ENCODE measurements at regions not wholly inside any gene's neighbourhood (a gene's known extent, or its start where the extent isn't known, plus 50 kb on each side); places are given as distances from the start of the nearest gene placed in this dataset.

- H3K4me3 ChIP-seq = no peak overlapping the region
- TF ChIP-seq EP300 (IDR thresholded peaks at IDR 0.05; ENCODE audit: low read depth) (no peak), CTCF (IDR thresholded peaks at IDR 0.05) (no peak), POLR2AphosphoS5 (IDR thresholded peaks at IDR 0.05) (no peak), POLR2A (IDR thresholded peaks at IDR 0.05) (no peak)
- H3K4me1 ChIP-seq = no peaks in the 10 kb centered on the region
- H3K27me3 ChIP-seq = no peaks in the 10 kb centered on the region
- no peaks in the 10 kb centered on the region for H3K36me3 ChIP-seq
- WGBS, 2 donors (ENCODE audit: low coverage in 1 of 2) = 67 to 73% methylated on average over 1 of the region's 1 CpG
- intact Hi-C loops (cut with DNase I; ENCODE audit: low total_unique reads) = no loop called here
- DNase-seq = no peak
- in situ Hi-C loops (cut with MboI; ENCODE audit: low pct_ligation_motif_present in 1 of 4, low pct_unique_long_range_greater_than_20kb in 1 of 4, low sequenced_read_pairs in 3 of 4) = no loop called here
- H3K9me3 ChIP-seq = no peaks in the 10 kb centered on the region
- H3K27ac ChIP-seq = no peak overlapping the region
These were observed 87.2 kb upstream of the NXPH2 start for GRCh38 chr2:138867341-138867740.

DNA sequence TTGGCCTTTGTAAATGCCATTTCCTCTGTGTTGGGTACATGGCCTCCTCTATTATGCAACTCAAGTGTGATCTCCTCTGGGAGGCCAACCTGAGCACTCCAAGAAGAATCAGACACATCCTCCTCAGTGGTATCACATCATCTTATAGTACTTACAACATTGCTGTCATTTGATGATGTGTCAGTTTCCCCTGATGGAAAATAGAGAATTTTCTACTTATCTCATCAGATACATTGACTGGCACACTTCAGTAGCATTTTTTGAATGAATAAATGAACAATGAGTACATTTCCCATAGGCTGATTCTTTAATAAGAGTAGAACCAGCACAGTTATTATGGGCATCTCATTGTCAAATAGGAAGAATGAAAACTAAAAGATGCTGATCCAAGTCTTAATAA, 86.6 kb upstream of the NXPH2 start:
- Histone ChIP-seq H3K36me3 (no peaks in the 10 kb centered on the region), H3K27ac (no peak overlapping the region), H3K9me3 (no peaks in the 10 kb centered on the region), H3K4me3 (no peak overlapping the region), H3K27me3 (no peaks in the 10 kb centered on the region), H3K4me1 (no peaks in the 10 kb centered on the region)
- intact Hi-C loops (cut with DNase I; ENCODE audit: low total_unique reads) = no loop called here
- TF ChIP-seq EP300 (IDR thresholded peaks at IDR 0.05; ENCODE audit: low read depth) (no peak), POLR2A (IDR thresholded peaks at IDR 0.05) (no peak), CTCF (IDR thresholded peaks at IDR 0.05) (no peak)
- DNase-seq = no peak
- in situ Hi-C loops (cut with MboI; ENCODE audit: low pct_ligation_motif_present in 1 of 4, low pct_unique_long_range_greater_than_20kb in 1 of 4, low sequenced_read_pairs in 3 of 4) = no loop called here

GRCh38 chr2:138853761-138854160, 73.6 kb upstream of the NXPH2 start:
- H3K9me3 ChIP-seq = no peaks in the 10 kb centered on the region
- intact Hi-C loops (cut with DNase I; ENCODE audit: low total_unique reads) = no loop called here
- in situ Hi-C loops (cut with MboI; ENCODE audit: low pct_ligation_motif_present in 1 of 4, low pct_unique_long_range_greater_than_20kb in 1 of 4, low sequenced_read_pairs in 3 of 4) = no loop called here
- H3K27me3 ChIP-seq = no peaks in the 10 kb centered on the region
- no peak overlapping the region for H3K4me3 ChIP-seq
- TF ChIP-seq POLR2A (IDR thresholded peaks at IDR 0.05) = no peak
- no peak for TF ChIP-seq EP300 (IDR thresholded peaks at IDR 0.05; ENCODE audit: low read depth)
- TF ChIP-seq POLR2AphosphoS5 (IDR thresholded peaks at IDR 0.05) = no peak
- TF ChIP-seq CTCF (IDR thresholded peaks at IDR 0.05) = no peak
- no peak for DNase-seq
- H3K27ac ChIP-seq = no peak overlapping the region
- no peaks in the 10 kb centered on the region for H3K36me3 ChIP-seq
- H3K4me1 ChIP-seq = no peaks in the 10 kb centered on the region
- WGBS, 2 donors (ENCODE audit: low coverage in 1 of 2) = 45 to 75% methylated on average over 3 of the region's 3 CpGs

GRCh38 chr2:138853296-138853695, 73.1 kb upstream of the NXPH2 start:
- in situ Hi-C loops (cut with MboI; ENCODE audit: low pct_ligation_motif_present in 1 of 4, low pct_unique_long_range_greater_than_20kb in 1 of 4, low sequenced_read_pairs in 3 of 4) = no loop called here
- no peak overlapping the region for H3K4me3 ChIP-seq
- DNase-seq = no peak
- H3K27me3 ChIP-seq = no peaks in the 10 kb centered on the region
- H3K9me3 ChIP-seq = no peaks in the 10 kb centered on the region
- H3K4me1 ChIP-seq = no peaks in the 10 kb centered on the region
- H3K27ac ChIP-seq = no peak overlapping the region
- intact Hi-C loops (cut with DNase I; ENCODE audit: low total_unique reads) = no loop called here
- H3K36me3 ChIP-seq = no peaks in the 10 kb centered on the region
- WGBS, 2 donors (ENCODE audit: low coverage in 1 of 2) = 44 to 50% methylated on average over 1 of the region's 1 CpG
- TF ChIP-seq POLR2AphosphoS5 (IDR thresholded peaks at IDR 0.05) (no peak), CTCF (IDR thresholded peaks at IDR 0.05) (no peak), POLR2A (IDR thresholded peaks at IDR 0.05) (no peak), EP300 (IDR thresholded peaks at IDR 0.05; ENCODE audit: low read depth) (no peak)
